Prostate gland (tissue), 2 donors: ENCODE measurements at regions not wholly inside any gene's neighbourhood (a gene's known extent, or its start where the extent isn't known, plus 50 kb on each side); places are given as distances from the start of the nearest gene placed in this dataset.

Source experiments
- POLR2A ChIP-seq: fragments of 450-650 bp; IDR thresholded peaks from one replicate; pipeline ENCODE4 v1.6.1; 2016; ENCODE audit warnings: antibody characterized with exemption, mild to moderate bottlenecking
- POLR2AphosphoS5 ChIP-seq: sonication (generic); formaldehyde crosslinking; IDR thresholded peaks from one replicate; pipeline ENCODE4 v1.6.1; 2017; ENCODE audit warnings: antibody characterized with exemption
- TF ChIP-seq, protein P1 (sequence below), 4 experiments: fragments of 200-600 bp in 2 of 4; fragments of 450-650 bp in 2 of 4; sonication (generic) in 2 of 4; IDR thresholded peaks; 1 replicate in 3 of 4; 2 replicates in 1 of 4; pipeline ENCODE4 v1.5.1; 2016 to 2019; ENCODE audit warnings: antibody characterized with exemption in 4 of 4, mild to moderate bottlenecking in 2 of 4, moderate library complexity in 2 of 4

DNA sequence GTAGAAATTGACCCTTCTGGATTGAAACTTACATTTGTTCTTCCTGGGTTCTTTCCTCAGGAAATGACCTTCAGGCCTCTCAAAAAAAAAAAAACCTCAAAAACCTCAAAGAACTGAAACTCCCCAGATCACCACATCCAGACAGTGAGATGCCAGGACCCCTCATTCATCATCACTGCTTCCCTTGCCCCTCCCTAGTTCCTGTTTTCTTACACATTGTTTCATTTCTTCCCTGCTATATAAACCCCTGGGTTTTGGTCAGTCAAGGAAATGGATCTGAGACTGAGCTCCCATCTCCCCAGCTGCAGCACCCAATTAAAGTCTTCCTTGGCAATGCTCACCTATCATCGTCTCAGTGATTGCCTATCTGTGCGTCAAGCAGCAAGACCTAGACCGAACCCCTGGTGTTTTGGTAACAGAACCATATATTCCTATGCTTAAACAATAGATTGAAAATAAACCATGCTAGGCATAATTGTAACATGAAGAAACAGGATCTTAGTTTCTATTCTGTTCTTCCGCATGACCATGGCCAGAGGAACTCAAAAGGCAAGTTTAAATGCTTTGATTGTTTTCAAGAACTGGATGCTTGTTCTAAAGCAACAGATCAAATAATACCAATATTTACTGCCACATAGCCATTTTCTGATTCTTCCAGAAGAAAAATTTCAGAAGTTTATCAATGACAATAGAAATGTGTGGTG lies 108.0 kb upstream of the MAX start:
- TF ChIP-seq, protein P1, sequence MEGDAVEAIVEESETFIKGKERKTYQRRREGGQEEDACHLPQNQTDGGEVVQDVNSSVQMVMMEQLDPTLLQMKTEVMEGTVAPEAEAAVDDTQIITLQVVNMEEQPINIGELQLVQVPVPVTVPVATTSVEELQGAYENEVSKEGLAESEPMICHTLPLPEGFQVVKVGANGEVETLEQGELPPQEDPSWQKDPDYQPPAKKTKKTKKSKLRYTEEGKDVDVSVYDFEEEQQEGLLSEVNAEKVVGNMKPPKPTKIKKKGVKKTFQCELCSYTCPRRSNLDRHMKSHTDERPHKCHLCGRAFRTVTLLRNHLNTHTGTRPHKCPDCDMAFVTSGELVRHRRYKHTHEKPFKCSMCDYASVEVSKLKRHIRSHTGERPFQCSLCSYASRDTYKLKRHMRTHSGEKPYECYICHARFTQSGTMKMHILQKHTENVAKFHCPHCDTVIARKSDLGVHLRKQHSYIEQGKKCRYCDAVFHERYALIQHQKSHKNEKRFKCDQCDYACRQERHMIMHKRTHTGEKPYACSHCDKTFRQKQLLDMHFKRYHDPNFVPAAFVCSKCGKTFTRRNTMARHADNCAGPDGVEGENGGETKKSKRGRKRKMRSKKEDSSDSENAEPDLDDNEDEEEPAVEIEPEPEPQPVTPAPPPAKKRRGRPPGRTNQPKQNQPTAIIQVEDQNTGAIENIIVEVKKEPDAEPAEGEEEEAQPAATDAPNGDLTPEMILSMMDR (IDR thresholded peaks at IDR 0.05), result no peak
- TF ChIP-seq POLR2A (no peak), POLR2AphosphoS5 (no peak)
